ENCODE measurements at regions not wholly inside any gene's neighbourhood (a gene's known extent, or its start where the extent isn't known, plus 50 kb on each side); places are given as distances from the start of the nearest gene placed in this dataset.
"Not testable (repeated sequence)": the region's sequence is repeated elsewhere in the genome, so short reads cannot be mapped to it uniquely, and the experiment has no call there.

- DNase-seq: no peak
Observed at GRCh38 chrX:125089761-125090445, 229.8 kb upstream of the TEX13C start.

GRCh38 chrX:125093852-125094251, 225.8 kb upstream of the TEX13C start:
- no peak for DNase-seq

- DNase-seq: no peak
Observed at GRCh38 chrX:125094901-125095300, 224.8 kb upstream of the TEX13C start.

- no peak for DNase-seq
Observed at GRCh38 chrX:125096469-125096868, 223.2 kb upstream of the TEX13C start.

- no peak for DNase-seq
Observed at GRCh38 chrX:125096870-125097269, 222.8 kb upstream of the TEX13C start.

- no peak for DNase-seq
Observed at GRCh38 chrX:125101971-125102755, 217.5 kb upstream of the TEX13C start.

GRCh38 chrX:125103693-125104092, 216.0 kb upstream of the TEX13C start:
- DNase-seq: peak in 1 of 51 donors; percentile 0

GRCh38 chrX:125108921-125109320, 210.8 kb upstream of the TEX13C start:
- DNase-seq: no peak

- DNase-seq: no peak
Observed at GRCh38 chrX:125131164-125131563, 188.5 kb upstream of the TEX13C start.

- no peak for DNase-seq
Observed at GRCh38 chrX:125132274-125132673, 187.4 kb upstream of the TEX13C start.

- no peak for DNase-seq
Observed at GRCh38 chrX:125137521-125137920, 182.2 kb upstream of the TEX13C start.

- DNase-seq: no peak
Observed at GRCh38 chrX:125150231-125150630, 169.4 kb upstream of the TEX13C start.

GRCh38 chrX:125151146-125151545, 168.5 kb upstream of the TEX13C start:
- DNase-seq: no peak

- no peak for DNase-seq
Observed at GRCh38 chrX:125152011-125152410, 167.7 kb upstream of the TEX13C start.

- no peak for DNase-seq
Observed at GRCh38 chrX:125153621-125154020, 166.1 kb upstream of the TEX13C start.

GRCh38 chrX:125154288-125155257, 165.1 kb upstream of the TEX13C start:
- DNase-seq: not testable (repeated sequence)

- not testable (repeated sequence) for DNase-seq
Observed at GRCh38 chrX:125155296-125156033, 164.2 kb upstream of the TEX13C start.

- no peak for DNase-seq
Observed at GRCh38 chrX:125170459-125170858, 149.2 kb upstream of the TEX13C start.

- no peak for DNase-seq
Observed at GRCh38 chrX:125172531-125172930, 147.1 kb upstream of the TEX13C start.

- no peak for DNase-seq
Observed at GRCh38 chrX:125175991-125176584, 143.6 kb upstream of the TEX13C start.

GRCh38 chrX:125193921-125194320, 125.8 kb upstream of the TEX13C start:
- no peak for DNase-seq
